Astrocyte (in vitro differentiated cells and primary cell): ENCODE measurements at regions not wholly inside any gene's neighbourhood (a gene's known extent, or its start where the extent isn't known, plus 50 kb on each side); places are given as distances from the start of the nearest gene placed in this dataset.

ENCODE experiments used
- DNase-seq: peaks from one replicate; pipeline ENCODE4 v3.0.0-alpha.2; 2010; ENCODE audit warnings: low read depth
- FAIRE-seq: peaks from 2 replicates; lab custom pipeline; 2011; peaks lifted over from hg19 to GRCh38; lab: Jason Lieb, UNC
- H2AFZ ChIP-seq: 2 replicates; pipeline ENCODE4 v1.6.0; 2012; ENCODE audit warnings: low read depth, low read length, inconsistent platforms
- H3K27ac ChIP-seq: 2 replicates; pipeline ENCODE4 v1.5.1; 2011; ENCODE audit warnings: low read depth, low read length, inconsistent platforms
- H3K27me3 ChIP-seq: 2 replicates; pipeline ENCODE4 v1.6.0; 2011; ENCODE audit warnings: low read length, inconsistent platforms; ENCODE audit not compliant: insufficient read depth
- H3K36me3 ChIP-seq: 2 replicates; pipeline ENCODE4 v1.5.1; 2011; ENCODE audit warnings: low read length, inconsistent platforms; ENCODE audit not compliant: insufficient read depth
- H3K4me1 ChIP-seq: 2 replicates; pipeline ENCODE4 v1.5.1; 2011; ENCODE audit warnings: low read length, inconsistent platforms; ENCODE audit not compliant: insufficient read depth
- H3K4me2 ChIP-seq: 2 replicates; pipeline ENCODE4 v1.6.0; 2012; ENCODE audit warnings: low read length, inconsistent platforms
- H3K4me3 ChIP-seq: 2 replicates; pipeline ENCODE4 v1.5.1; 2011; ENCODE audit warnings: low read depth, mild to moderate bottlenecking, low read length, inconsistent platforms; ENCODE audit not compliant: insufficient read depth
- H3K79me2 ChIP-seq: 2 replicates; pipeline ENCODE4 v1.6.0; 2012; ENCODE audit warnings: mild to moderate bottlenecking, low read length, inconsistent platforms; ENCODE audit not compliant: insufficient read depth
- H3K9ac ChIP-seq: 2 replicates; pipeline ENCODE4 v1.6.0; 2012; ENCODE audit warnings: mild to moderate bottlenecking, low read length, inconsistent platforms
- H3K9me3 ChIP-seq: 2 replicates; pipeline ENCODE4 v1.5.1; 2012; ENCODE audit warnings: low read depth, mild to moderate bottlenecking, low read length, inconsistent platforms; ENCODE audit not compliant: insufficient read depth
- H4K20me1 ChIP-seq: 2 replicates; pipeline ENCODE4 v1.6.0; 2012; ENCODE audit warnings: low read length, inconsistent platforms; ENCODE audit not compliant: insufficient read depth
- H3K27ac Mint-ChIP-seq: one replicate; pipeline ENCODE4 v1.8.0; 2021; ENCODE audit warnings: mild to moderate bottlenecking, mixed read lengths; ENCODE audit not compliant: unreplicated experiment
- H3K27me3 Mint-ChIP-seq: one replicate; pipeline ENCODE4 v1.8.0; 2021; ENCODE audit warnings: low read depth, mixed read lengths; ENCODE audit not compliant: unreplicated experiment
- H3K36me3 Mint-ChIP-seq: one replicate; pipeline ENCODE4 v1.8.0; 2021; ENCODE audit warnings: low read depth, mixed read lengths; ENCODE audit not compliant: unreplicated experiment
- H3K4me1 Mint-ChIP-seq: one replicate; pipeline ENCODE4 v1.8.0; 2021; ENCODE audit warnings: low read depth, mixed read lengths; ENCODE audit not compliant: unreplicated experiment
- H3K4me3 Mint-ChIP-seq: one replicate; pipeline ENCODE4 v1.8.0; 2021; ENCODE audit warnings: mild to moderate bottlenecking, moderate library complexity, mixed read lengths; ENCODE audit not compliant: unreplicated experiment
- H3K9me3 Mint-ChIP-seq: one replicate; pipeline ENCODE4 v1.8.0; 2021; ENCODE audit warnings: mild to moderate bottlenecking, mixed read lengths; ENCODE audit not compliant: unreplicated experiment
- CTCF ChIP-seq: IDR thresholded peaks from 2 replicates; pipeline ENCODE4 v1.5.1; 2011; ENCODE audit warnings: low read depth, mild to moderate bottlenecking, inconsistent platforms, low read length, moderate library complexity; ENCODE audit not compliant: insufficient read depth
- EZH2 ChIP-seq: IDR thresholded peaks from 2 replicates; pipeline ENCODE4 v1.6.1; 2012; ENCODE audit warnings: mild to moderate bottlenecking, low read length, inconsistent platforms; ENCODE audit not compliant: insufficient read depth

DNA sequence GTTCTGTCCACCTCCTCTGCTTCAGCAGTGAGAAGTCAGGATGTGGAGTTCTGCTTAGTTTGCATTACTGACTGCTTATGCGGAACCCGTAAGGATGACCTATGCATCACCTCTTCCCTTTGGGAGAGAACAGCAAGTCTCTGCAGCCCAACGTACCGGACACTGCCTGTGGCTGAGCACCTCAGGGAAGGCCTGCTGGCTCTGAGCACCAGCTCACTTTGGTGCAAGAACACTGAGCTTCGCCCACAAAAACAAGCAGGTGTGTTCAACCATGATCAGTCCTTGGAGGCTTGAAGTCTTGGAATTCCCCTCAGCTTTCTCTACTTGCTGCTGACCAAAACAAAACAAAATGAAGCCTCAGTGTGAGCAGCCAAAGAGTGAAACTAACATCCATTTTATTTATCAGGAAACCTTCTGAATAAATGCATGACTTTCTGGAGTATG lies 52.7 kb upstream of the NCK2 start:
- Histone ChIP-seq H3K4me3 (no peak overlapping the region), H3K9ac (no peak overlapping the region), H4K20me1 (no peaks in the 10 kb centered on the region), H2AFZ (no peak overlapping the region), H3K27ac (no peak overlapping the region), H3K4me2 (no peak overlapping the region), H3K4me1 (no peaks in the 10 kb centered on the region), H3K36me3 (no peaks in the 10 kb centered on the region), H3K27me3 (peaks cover 6% of the 10 kb centered on the region), H3K79me2 (no peaks in the 10 kb centered on the region), H3K9me3 (no peaks in the 10 kb centered on the region)
- Mint-ChIP-seq H3K27ac (no peak overlapping the region), H3K9me3 (no peaks in the 10 kb centered on the region), H3K4me1 (no peaks in the 10 kb centered on the region), H3K36me3 (no peaks in the 10 kb centered on the region), H3K27me3 (no peaks in the 10 kb centered on the region), H3K4me3 (no peak overlapping the region)
- no peak for DNase-seq
- TF ChIP-seq CTCF (no peak), EZH2 (no peak)
- FAIRE-seq: no peak

DNA sequence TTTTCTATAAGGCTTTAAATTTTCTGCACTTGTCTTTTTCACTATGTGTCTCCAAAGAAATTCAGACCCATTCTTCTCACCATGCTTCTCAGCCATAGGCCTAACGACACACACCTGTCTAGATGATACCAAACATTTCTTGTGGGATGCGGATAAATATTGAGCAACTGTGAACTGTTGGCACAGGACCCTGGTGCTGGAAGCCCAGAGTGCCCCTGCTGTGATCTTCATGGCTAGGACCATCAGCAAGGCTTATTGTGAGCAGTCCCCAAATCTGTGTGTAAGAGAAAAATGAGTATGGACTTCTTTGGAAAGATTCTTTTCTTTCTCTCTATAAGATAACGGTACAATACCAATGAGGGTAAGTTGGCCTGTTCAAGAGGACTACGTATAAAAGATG lies 54.1 kb upstream of the NCK2 start:
- no peaks in the 10 kb centered on the region for H4K20me1 ChIP-seq
- DNase-seq (no peak), FAIRE-seq (no peak)
- H3K9me3 Mint-ChIP-seq: no peaks in the 10 kb centered on the region
- H3K36me3 ChIP-seq: no peaks in the 10 kb centered on the region
- no peaks in the 10 kb centered on the region for H3K27me3 Mint-ChIP-seq
- H3K79me2 ChIP-seq: no peaks in the 10 kb centered on the region
- H3K4me2 ChIP-seq: no peak overlapping the region
- H3K36me3 Mint-ChIP-seq: no peaks in the 10 kb centered on the region
- H3K4me1 Mint-ChIP-seq: no peaks in the 10 kb centered on the region
- H3K4me3 Mint-ChIP-seq: no peak overlapping the region
- H3K27me3 ChIP-seq: peaks cover 2% of the 10 kb centered on the region
- H3K9ac ChIP-seq: no peak overlapping the region
- no peak overlapping the region for H2AFZ ChIP-seq
- no peaks in the 10 kb centered on the region for H3K9me3 ChIP-seq
- TF ChIP-seq CTCF: no peak
- no peak for TF ChIP-seq EZH2
- H3K27ac Mint-ChIP-seq: no peak overlapping the region
- H3K4me1 ChIP-seq: no peaks in the 10 kb centered on the region
- no peak overlapping the region for H3K4me3 ChIP-seq
- no peak overlapping the region for H3K27ac ChIP-seq

DNA sequence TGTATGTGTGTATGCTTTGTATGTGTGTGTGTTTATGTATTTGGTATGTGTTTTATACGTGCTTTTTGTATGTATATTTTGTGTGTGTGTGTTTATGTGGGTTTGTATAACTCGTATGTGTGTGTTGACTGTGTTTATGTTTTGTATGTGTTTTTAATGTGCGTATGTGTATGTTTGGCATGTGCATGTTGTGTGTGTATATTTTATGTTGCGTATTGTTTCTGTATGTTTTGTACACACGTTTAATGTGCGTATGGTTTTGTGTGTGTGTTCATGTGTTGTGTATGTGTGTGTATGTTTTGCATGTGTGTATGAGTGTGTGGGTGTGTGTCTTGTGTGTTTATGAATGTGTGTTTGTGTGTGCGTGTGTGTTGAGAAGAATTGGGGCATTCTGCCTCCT lies 55.2 kb upstream of the NCK2 start:
- H3K4me2 ChIP-seq: no peak overlapping the region
- Mint-ChIP-seq H3K9me3 (no peaks in the 10 kb centered on the region), H3K27ac (no peak overlapping the region), H3K4me1 (no peaks in the 10 kb centered on the region), H3K4me3 (no peak overlapping the region), H3K27me3 (no peaks in the 10 kb centered on the region), H3K36me3 (no peaks in the 10 kb centered on the region)
- H3K4me3 ChIP-seq: no peak overlapping the region
- no peaks in the 10 kb centered on the region for H3K9me3 ChIP-seq
- no peak for FAIRE-seq
- H2AFZ ChIP-seq: no peak overlapping the region
- H3K36me3 ChIP-seq: no peaks in the 10 kb centered on the region
- no peak overlapping the region for H3K9ac ChIP-seq
- peaks cover 2% of the 10 kb centered on the region for H3K27me3 ChIP-seq
- H3K79me2 ChIP-seq: no peaks in the 10 kb centered on the region
- TF ChIP-seq EZH2 (no peak), CTCF (no peak)
- H4K20me1 ChIP-seq: no peaks in the 10 kb centered on the region
- H3K4me1 ChIP-seq: no peaks in the 10 kb centered on the region
- no peak overlapping the region for H3K27ac ChIP-seq
- no peak for DNase-seq
